Upper lobe of left lung (tissue), 4 donors: ENCODE measurements at regions not wholly inside any gene's neighbourhood (a gene's known extent, or its start where the extent isn't known, plus 50 kb on each side); places are given as distances from the start of the nearest gene placed in this dataset.

Experiments used
- CTCF ChIP-seq, 6 experiments: fragments of 450-650 bp in 4 of 6; fragments of 200-600 bp in 2 of 6; sonication (generic) in 2 of 6; IDR thresholded peaks; one replicate each; pipeline ENCODE4 v1.5.1; 2016 to 2019; ENCODE audit warnings: antibody characterized with exemption in 6 of 6
- EP300 ChIP-seq, 4 donors: sonication (generic); formaldehyde crosslinking; IDR thresholded peaks; one replicate each; pipeline ENCODE4 v1.5.1; 2017; ENCODE audit warnings: antibody characterized with exemption in 4 of 4, control low read depth in 2 of 4
- POLR2A ChIP-seq, 4 donors: fragments of 450-650 bp; IDR thresholded peaks; one replicate each; pipeline ENCODE4 v1.5.1; 2016 to 2017; ENCODE audit warnings: antibody characterized with exemption in 4 of 4, mild to moderate bottlenecking in 2 of 4
- POLR2AphosphoS5 ChIP-seq, 2 donors: sonication (generic); formaldehyde crosslinking; IDR thresholded peaks; one replicate each; pipeline ENCODE4 v1.5.1; 2017; ENCODE audit warnings: antibody characterized with exemption in 2 of 2

GRCh38 chr20:39491711-39492110 lies 529.6 kb downstream of the DHX35 start:
- TF ChIP-seq POLR2A (IDR thresholded peaks at IDR 0.05) (no peak), CTCF (IDR thresholded peaks at IDR 0.05) (no peak), POLR2AphosphoS5 (IDR thresholded peaks at IDR 0.05) (no peak), EP300 (IDR thresholded peaks at IDR 0.05) (no peak)
